SK-N-DZ (cell line): ENCODE measurements at regions not wholly inside any gene's neighbourhood (a gene's known extent, or its start where the extent isn't known, plus 50 kb on each side); places are given as distances from the start of the nearest gene placed in this dataset.

ENCODE experiments used
- DNase-seq: peaks from one replicate; pipeline ENCODE4 v3.0.0-alpha.2; 2015; ENCODE audit warnings: low spot score

- DNase-seq: no peak
Observed at GRCh38 chr2:241942416-241943208, 73.1 kb downstream of the RTP5 start.

- no peak for DNase-seq
Observed at GRCh38 chr2:241943209-241943850, 73.8 kb downstream of the RTP5 start.

GRCh38 chr2:241943961-241944575 is 74.5 kb downstream of the RTP5 start:
- no peak for DNase-seq

- DNase-seq: no peak
Observed at GRCh38 chr2:241944821-241945220, 75.3 kb downstream of the RTP5 start.

DNA sequence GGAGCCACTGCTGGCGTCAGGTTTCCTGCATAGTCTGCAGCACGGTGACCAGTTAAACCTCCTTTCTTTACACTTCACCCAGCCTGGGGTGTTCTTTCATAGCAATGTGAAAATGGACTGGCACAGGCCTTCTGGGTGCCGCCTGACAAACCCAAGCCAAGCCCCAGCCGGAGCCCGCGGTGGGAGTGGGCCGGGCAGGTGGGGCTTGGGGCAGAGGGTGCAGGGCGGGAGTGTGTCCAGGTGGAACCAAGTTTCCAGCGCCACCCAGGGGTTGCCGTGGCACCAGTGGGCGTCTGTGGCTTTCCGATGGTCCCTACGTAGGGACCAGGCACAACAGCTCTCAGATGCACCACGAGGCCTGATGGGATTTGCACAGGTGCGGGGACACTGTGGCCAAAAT is 75.8 kb downstream of the RTP5 start:
- DNase-seq: no peak

DNA sequence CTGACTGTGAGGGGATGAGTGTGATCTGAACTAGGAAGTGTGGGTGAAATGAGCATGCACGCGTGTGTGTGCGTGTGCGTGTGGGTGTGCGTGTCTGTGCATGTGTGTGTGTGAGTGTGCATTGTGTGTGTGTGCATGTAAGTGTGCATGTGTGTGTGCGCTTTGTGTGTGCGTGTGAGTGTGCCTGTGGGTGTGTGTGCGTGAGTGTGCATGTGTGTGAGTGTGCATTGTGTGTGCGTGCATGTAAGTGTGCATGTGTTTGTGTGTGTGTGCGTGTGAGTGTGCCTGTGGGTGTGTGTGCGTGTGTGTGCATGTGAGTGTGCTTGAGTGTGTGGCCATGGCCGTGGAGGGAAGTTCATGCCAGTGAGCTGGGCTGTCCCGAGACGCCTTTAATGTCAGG is 76.3 kb downstream of the RTP5 start:
- DNase-seq: no peak

- no peak for DNase-seq
Observed at GRCh38 chr2:241946306-241947003, 76.9 kb downstream of the RTP5 start.

DNA sequence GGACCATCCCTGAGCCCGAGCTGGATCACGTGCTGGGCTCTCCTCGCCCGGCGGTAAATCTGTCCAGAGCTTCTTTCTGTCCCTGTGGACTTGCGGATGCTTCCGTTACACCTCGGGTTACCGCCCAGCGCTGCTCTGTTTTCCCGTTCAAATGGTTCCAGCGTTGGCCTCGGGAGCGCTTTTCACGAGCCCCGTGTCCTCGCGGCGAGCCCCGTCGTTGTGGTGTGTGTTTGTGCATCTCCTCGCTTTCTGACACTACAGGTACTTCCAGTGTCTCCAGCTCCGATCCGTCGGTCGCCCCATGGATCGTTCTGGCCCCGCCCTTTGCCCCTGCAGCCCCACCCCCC is 77.4 kb downstream of the RTP5 start:
- no peak for DNase-seq

DNA sequence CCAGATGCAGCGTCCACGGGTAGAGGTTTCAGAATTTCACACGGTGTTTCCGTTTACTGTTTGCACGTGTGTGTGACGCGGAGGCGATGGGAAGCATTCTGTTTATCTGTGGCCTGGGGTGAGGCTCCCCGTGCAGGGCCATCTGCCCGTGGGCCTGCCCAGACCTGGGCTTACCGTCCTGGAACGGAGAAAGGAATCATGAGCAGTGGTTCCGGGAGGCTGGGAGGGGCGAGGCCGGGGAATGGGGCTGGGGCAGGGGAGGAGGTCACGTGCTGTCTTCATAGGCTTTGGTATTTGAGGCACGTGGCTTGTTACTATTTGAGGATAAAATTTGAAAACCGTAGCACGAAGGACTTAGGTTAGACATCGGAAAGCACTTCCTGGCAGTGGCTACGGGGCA is 77.9 kb downstream of the RTP5 start:
- DNase-seq: no peak

DNA sequence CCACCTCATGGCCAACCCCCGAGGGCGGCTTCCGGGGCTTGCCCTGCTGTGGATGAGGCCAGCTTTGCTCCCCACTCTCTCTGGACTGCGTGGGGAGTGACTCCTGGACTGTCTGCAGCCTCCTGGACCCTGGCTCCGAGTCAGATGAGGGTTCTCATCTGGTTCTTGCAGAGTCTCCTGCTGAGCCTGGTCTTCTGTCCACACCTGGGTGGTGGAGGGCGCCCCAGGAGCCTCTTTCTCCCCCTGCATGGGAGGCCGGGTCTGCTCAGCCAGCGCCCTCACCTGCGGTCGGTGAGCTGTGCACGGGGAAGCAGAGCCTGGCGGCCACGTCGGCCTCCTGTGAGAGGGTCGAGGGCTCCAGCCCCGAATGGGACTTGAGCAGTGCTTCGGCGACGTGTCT is 78.3 kb downstream of the RTP5 start:
- no peak for DNase-seq

GRCh38 chr2:241948299-241948897 is 78.9 kb downstream of the RTP5 start:
- DNase-seq: no peak

DNA sequence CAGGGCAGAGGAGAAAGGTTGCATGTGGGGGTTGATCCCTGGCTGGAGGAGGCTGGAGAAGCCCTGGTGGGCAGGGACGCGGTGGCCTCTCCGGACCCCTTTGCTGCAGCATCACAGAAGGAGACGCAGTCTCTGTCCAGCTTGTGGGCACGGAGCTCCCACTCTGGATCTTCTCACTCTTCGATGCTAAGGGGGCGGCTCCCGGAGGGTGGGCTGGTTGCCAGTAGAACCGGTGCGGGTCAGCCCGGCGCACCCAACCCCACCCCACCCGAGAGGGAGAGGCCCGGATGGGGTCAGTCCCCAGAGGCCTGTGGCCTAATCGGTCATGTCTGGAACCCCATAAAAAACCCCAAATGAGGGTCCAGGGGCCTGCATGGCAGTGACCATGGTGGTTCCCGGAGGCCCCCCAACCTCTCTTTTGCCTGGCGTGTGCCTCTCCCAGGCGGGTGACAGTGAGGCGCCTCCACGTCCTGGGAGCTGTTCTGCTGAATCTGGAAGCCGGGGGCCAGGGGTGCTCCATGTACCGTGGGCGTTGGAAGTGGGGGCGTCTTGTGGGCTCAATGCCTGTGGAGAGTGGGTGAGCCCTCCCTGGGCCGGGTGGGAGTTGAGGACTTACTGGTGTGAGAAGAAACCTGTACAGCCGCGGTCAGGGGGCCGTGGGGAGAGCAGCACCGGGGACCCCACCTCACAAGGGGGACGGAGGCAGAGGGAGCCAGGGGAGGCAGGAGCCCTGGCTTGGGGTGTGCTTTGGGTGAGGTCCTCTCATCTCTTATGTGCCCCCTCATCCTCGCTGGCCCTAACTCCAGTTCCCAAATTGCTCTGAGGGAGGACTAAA is 79.6 kb downstream of the RTP5 start:
- no peak for DNase-seq

- no peak for DNase-seq
Observed at GRCh38 chr2:241949736-241950412, 80.3 kb downstream of the RTP5 start.

- DNase-seq: peak; percentile 83
Observed at GRCh38 chr2:241950413-241951315, 81.1 kb downstream of the RTP5 start.

DNA sequence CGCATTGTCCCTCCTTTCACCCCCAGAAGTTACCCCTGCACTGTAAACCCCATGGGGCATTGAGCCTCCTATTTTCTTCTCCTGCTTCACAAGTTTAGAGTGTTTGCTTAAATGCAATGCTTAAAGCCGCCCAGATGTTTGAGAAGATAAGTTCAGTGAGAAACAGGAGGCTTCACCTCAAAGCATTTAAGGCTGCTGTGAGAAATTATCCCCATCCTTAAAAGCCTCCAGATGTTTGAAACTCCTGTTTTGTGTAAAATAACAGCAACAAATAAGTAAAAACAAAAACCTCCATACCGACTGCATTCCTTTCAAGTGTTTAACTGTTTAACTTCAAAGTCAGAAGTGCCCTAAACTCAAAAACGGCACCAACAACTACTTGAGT is 81.8 kb downstream of the RTP5 start:
- no peak for DNase-seq

- no peak for DNase-seq
Observed at GRCh38 chr2:241951920-241952319, 82.4 kb downstream of the RTP5 start.

- DNase-seq: no peak
Observed at GRCh38 chr2:241952816-241953215, 83.3 kb downstream of the RTP5 start.

DNA sequence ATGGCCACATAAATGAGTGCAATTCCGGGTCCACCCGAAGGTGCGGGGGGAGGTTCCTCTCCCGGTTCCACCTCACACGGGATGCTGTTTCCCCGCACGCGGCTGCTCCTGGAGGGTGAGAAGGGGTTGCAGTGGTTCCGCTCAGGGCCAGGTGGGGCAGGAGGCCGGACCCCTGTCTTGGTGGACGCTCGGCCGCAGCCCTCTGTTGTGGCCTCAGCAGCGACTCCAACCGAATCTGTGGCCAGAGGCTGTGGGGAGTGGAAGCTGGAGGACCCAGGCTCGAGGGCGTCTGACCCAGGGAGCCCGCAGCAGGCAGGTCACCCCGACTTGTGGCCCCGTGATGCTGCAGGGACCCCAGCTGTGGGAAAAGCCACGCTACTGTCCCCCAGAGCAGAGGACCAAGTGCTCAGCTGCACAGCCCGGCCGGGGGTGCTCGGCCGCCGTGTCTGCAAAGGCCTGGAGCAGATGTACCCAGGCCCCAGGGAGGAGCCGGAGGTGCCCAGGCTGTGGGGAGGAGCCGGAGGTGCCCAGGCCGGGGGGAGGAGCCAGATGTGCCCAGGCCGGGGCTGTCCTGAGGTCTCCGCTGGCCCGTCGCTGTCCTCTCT is 83.9 kb downstream of the RTP5 start:
- no peak for DNase-seq

GRCh38 chr2:241956521-241957110 is 87.1 kb downstream of the RTP5 start:
- DNase-seq: no peak
